ENCODE measurements at regions not wholly inside any gene's neighbourhood (a gene's known extent, or its start where the extent isn't known, plus 50 kb on each side); places are given as distances from the start of the nearest gene placed in this dataset.

GRCh38 chr2:12955864-12956263 is 239.1 kb downstream of the TRIB2 start:
- TF ChIP-seq CTCF (IDR thresholded peaks at IDR 0.05) (no peak), POLR2A (IDR thresholded peaks at IDR 0.05) (no peak), EP300 (IDR thresholded peaks at IDR 0.05) (no peak)

Data from tibial nerve (tissue), 4 donors.